ENCODE measurements at regions not wholly inside any gene's neighbourhood (a gene's known extent, or its start where the extent isn't known, plus 50 kb on each side); places are given as distances from the start of the nearest gene placed in this dataset.

- no peak overlapping the region for H3K27ac ChIP-seq (ENCODE audit: low read length)
- H3K4me1 ChIP-seq (ENCODE audit: control insufficient read depth, low read depth, low read length): no peaks in the 10 kb centered on the region
- peaks cover 5% of the 10 kb centered on the region for H3K9me3 ChIP-seq (ENCODE audit: control insufficient read depth, low read depth, low read length)
- no peak overlapping the region for H3K9ac ChIP-seq (ENCODE audit: low read length)
- no peaks in the 10 kb centered on the region for H3K27me3 ChIP-seq (ENCODE audit: control insufficient read depth, insufficient read depth, low read length)
- H3K4me3 ChIP-seq (ENCODE audit: low read length): no peak overlapping the region
- no peaks in the 10 kb centered on the region for H3K36me3 ChIP-seq (ENCODE audit: control insufficient read depth, low read depth, low read length)
Measured at GRCh38 chr12:11573880-11574279, 75.6 kb upstream of the ETV6 start.

GRCh38 chr12:11576104-11576503, 73.4 kb upstream of the ETV6 start:
- no peaks in the 10 kb centered on the region for H3K36me3 ChIP-seq (ENCODE audit: control insufficient read depth, low read depth, low read length)
- H3K27ac ChIP-seq (ENCODE audit: low read length): no peak overlapping the region
- no peak overlapping the region for H3K4me3 ChIP-seq (ENCODE audit: low read length)
- no peaks in the 10 kb centered on the region for H3K27me3 ChIP-seq (ENCODE audit: control insufficient read depth, insufficient read depth, low read length)
- no peak overlapping the region for H3K9ac ChIP-seq (ENCODE audit: low read length)
- H3K4me1 ChIP-seq (ENCODE audit: control insufficient read depth, low read depth, low read length): no peaks in the 10 kb centered on the region
- H3K9me3 ChIP-seq (ENCODE audit: control insufficient read depth, low read depth, low read length): peaks cover 5% of the 10 kb centered on the region

- H3K27ac ChIP-seq (ENCODE audit: low read length): no peak overlapping the region
- H3K27me3 ChIP-seq (ENCODE audit: control insufficient read depth, insufficient read depth, low read length): no peaks in the 10 kb centered on the region
- H3K9ac ChIP-seq (ENCODE audit: low read length): no peak overlapping the region
- peaks cover 2% of the 10 kb centered on the region for H3K4me1 ChIP-seq (ENCODE audit: control insufficient read depth, low read depth, low read length)
- no peak overlapping the region for H3K4me3 ChIP-seq (ENCODE audit: low read length)
- H3K9me3 ChIP-seq (ENCODE audit: control insufficient read depth, low read depth, low read length): peaks cover 5% of the 10 kb centered on the region
- H3K36me3 ChIP-seq (ENCODE audit: control insufficient read depth, low read depth, low read length): no peaks in the 10 kb centered on the region
Measured at GRCh38 chr12:11577658-11578260, 71.7 kb upstream of the ETV6 start.

GRCh38 chr12:11578461-11578993, 70.9 kb upstream of the ETV6 start:
- H3K9ac ChIP-seq (ENCODE audit: low read length): no peak overlapping the region
- H3K9me3 ChIP-seq (ENCODE audit: control insufficient read depth, low read depth, low read length): peaks cover 5% of the 10 kb centered on the region
- H3K27ac ChIP-seq (ENCODE audit: low read length): no peak overlapping the region
- peaks cover 2% of the 10 kb centered on the region for H3K4me1 ChIP-seq (ENCODE audit: control insufficient read depth, low read depth, low read length)
- no peaks in the 10 kb centered on the region for H3K36me3 ChIP-seq (ENCODE audit: control insufficient read depth, low read depth, low read length)
- no peaks in the 10 kb centered on the region for H3K27me3 ChIP-seq (ENCODE audit: control insufficient read depth, insufficient read depth, low read length)
- H3K4me3 ChIP-seq (ENCODE audit: low read length): no peak overlapping the region

- Histone ChIP-seq H3K36me3 (ENCODE audit: control insufficient read depth, low read depth, low read length) (no peaks in the 10 kb centered on the region), H3K4me1 (ENCODE audit: control insufficient read depth, low read depth, low read length) (peaks cover 2% of the 10 kb centered on the region), H3K9ac (ENCODE audit: low read length) (no peak overlapping the region), H3K27me3 (ENCODE audit: control insufficient read depth, insufficient read depth, low read length) (no peaks in the 10 kb centered on the region), H3K27ac (ENCODE audit: low read length) (no peak overlapping the region), H3K9me3 (ENCODE audit: control insufficient read depth, low read depth, low read length) (no peaks in the 10 kb centered on the region), H3K4me3 (ENCODE audit: low read length) (no peak overlapping the region)
Measured at GRCh38 chr12:11580125-11580751, 69.2 kb upstream of the ETV6 start.

- Histone ChIP-seq H3K36me3 (ENCODE audit: control insufficient read depth, low read depth, low read length) (no peaks in the 10 kb centered on the region), H3K4me1 (ENCODE audit: control insufficient read depth, low read depth, low read length) (peaks cover 2% of the 10 kb centered on the region), H3K27me3 (ENCODE audit: control insufficient read depth, insufficient read depth, low read length) (no peaks in the 10 kb centered on the region), H3K4me3 (ENCODE audit: low read length) (no peak overlapping the region), H3K9ac (ENCODE audit: low read length) (no peak overlapping the region), H3K27ac (ENCODE audit: low read length) (no peak overlapping the region), H3K9me3 (ENCODE audit: control insufficient read depth, low read depth, low read length) (no peaks in the 10 kb centered on the region)
Measured at GRCh38 chr12:11581179-11581755, 68.2 kb upstream of the ETV6 start.

- Histone ChIP-seq H3K27ac (ENCODE audit: low read length) (no peak overlapping the region), H3K4me3 (ENCODE audit: low read length) (no peak overlapping the region), H3K36me3 (ENCODE audit: control insufficient read depth, low read depth, low read length) (no peaks in the 10 kb centered on the region), H3K9me3 (ENCODE audit: control insufficient read depth, low read depth, low read length) (no peaks in the 10 kb centered on the region), H3K9ac (ENCODE audit: low read length) (no peak overlapping the region), H3K27me3 (ENCODE audit: control insufficient read depth, insufficient read depth, low read length) (no peaks in the 10 kb centered on the region), H3K4me1 (ENCODE audit: control insufficient read depth, low read depth, low read length) (peaks cover 2% of the 10 kb centered on the region)
Measured at GRCh38 chr12:11584221-11584855, 65.1 kb upstream of the ETV6 start.

- no peak overlapping the region for H3K27ac ChIP-seq (ENCODE audit: low read length)
- H3K27me3 ChIP-seq (ENCODE audit: control insufficient read depth, insufficient read depth, low read length): no peaks in the 10 kb centered on the region
- peaks cover 14% of the 10 kb centered on the region for H3K4me1 ChIP-seq (ENCODE audit: control insufficient read depth, low read depth, low read length)
- no peaks in the 10 kb centered on the region for H3K9me3 ChIP-seq (ENCODE audit: control insufficient read depth, low read depth, low read length)
- no peak overlapping the region for H3K9ac ChIP-seq (ENCODE audit: low read length)
- no peaks in the 10 kb centered on the region for H3K36me3 ChIP-seq (ENCODE audit: control insufficient read depth, low read depth, low read length)
- no peak overlapping the region for H3K4me3 ChIP-seq (ENCODE audit: low read length)
Measured at GRCh38 chr12:11592484-11592883, 57.0 kb upstream of the ETV6 start.

GRCh38 chr12:11593013-11593412, 56.5 kb upstream of the ETV6 start:
- Histone ChIP-seq H3K27me3 (ENCODE audit: control insufficient read depth, insufficient read depth, low read length) (no peaks in the 10 kb centered on the region), H3K4me3 (ENCODE audit: low read length) (no peak overlapping the region), H3K9ac (ENCODE audit: low read length) (no peak overlapping the region), H3K36me3 (ENCODE audit: control insufficient read depth, low read depth, low read length) (no peaks in the 10 kb centered on the region), H3K4me1 (ENCODE audit: control insufficient read depth, low read depth, low read length) (peaks cover 14% of the 10 kb centered on the region), H3K9me3 (ENCODE audit: control insufficient read depth, low read depth, low read length) (no peaks in the 10 kb centered on the region), H3K27ac (ENCODE audit: low read length) (no peak overlapping the region)

GRCh38 chr12:11595080-11595479, 54.4 kb upstream of the ETV6 start:
- Histone ChIP-seq H3K27me3 (ENCODE audit: control insufficient read depth, insufficient read depth, low read length) (no peaks in the 10 kb centered on the region), H3K36me3 (ENCODE audit: control insufficient read depth, low read depth, low read length) (no peaks in the 10 kb centered on the region), H3K9me3 (ENCODE audit: control insufficient read depth, low read depth, low read length) (no peaks in the 10 kb centered on the region), H3K27ac (ENCODE audit: low read length) (no peak overlapping the region), H3K4me3 (ENCODE audit: low read length) (no peak overlapping the region), H3K9ac (ENCODE audit: low read length) (no peak overlapping the region), H3K4me1 (ENCODE audit: control insufficient read depth, low read depth, low read length) (peaks cover 13% of the 10 kb centered on the region)

- Histone ChIP-seq H3K36me3 (ENCODE audit: control insufficient read depth, low read depth, low read length) (no peaks in the 10 kb centered on the region), H3K4me1 (ENCODE audit: control insufficient read depth, low read depth, low read length) (peaks cover 7% of the 10 kb centered on the region), H3K4me3 (ENCODE audit: low read length) (no peak overlapping the region), H3K27ac (ENCODE audit: low read length) (no peak overlapping the region), H3K9me3 (ENCODE audit: control insufficient read depth, low read depth, low read length) (no peaks in the 10 kb centered on the region), H3K9ac (ENCODE audit: low read length) (no peak overlapping the region), H3K27me3 (ENCODE audit: control insufficient read depth, insufficient read depth, low read length) (no peaks in the 10 kb centered on the region)
Measured at GRCh38 chr12:11596141-11596540, 53.3 kb upstream of the ETV6 start.
